Endothelial cell (in vitro differentiated cells): ENCODE measurements at regions not wholly inside any gene's neighbourhood (a gene's known extent, or its start where the extent isn't known, plus 50 kb on each side); places are given as distances from the start of the nearest gene placed in this dataset.

Experiments
- DNase-seq: peaks from one replicate; pipeline ENCODE4 v3.0.0; 2021; ENCODE audit warnings: low spot score
- H3K27ac Mint-ChIP-seq: one replicate; pipeline ENCODE4 v1.8.0; 2021; ENCODE audit warnings: mixed read lengths, inconsistent platforms; ENCODE audit not compliant: unreplicated experiment
- H3K27me3 Mint-ChIP-seq: one replicate; pipeline ENCODE4 v1.8.0; 2021; ENCODE audit warnings: mild to moderate bottlenecking, moderate library complexity, mixed read lengths, inconsistent platforms; ENCODE audit not compliant: unreplicated experiment
- H3K36me3 Mint-ChIP-seq: one replicate; pipeline ENCODE4 v1.8.0; 2021; ENCODE audit warnings: mild to moderate bottlenecking, low read depth, mixed read lengths, inconsistent platforms; ENCODE audit not compliant: unreplicated experiment
- H3K4me1 Mint-ChIP-seq: one replicate; pipeline ENCODE4 v1.8.0; 2021; ENCODE audit warnings: mild to moderate bottlenecking, mixed read lengths, inconsistent platforms; ENCODE audit not compliant: unreplicated experiment
- H3K4me3 Mint-ChIP-seq: one replicate; pipeline ENCODE4 v1.8.0; 2021; ENCODE audit warnings: mild to moderate bottlenecking, mixed read lengths, inconsistent platforms; ENCODE audit not compliant: unreplicated experiment
- H3K9me3 Mint-ChIP-seq: one replicate; pipeline ENCODE4 v1.8.0; 2021; ENCODE audit warnings: mixed read lengths, inconsistent platforms; ENCODE audit not compliant: unreplicated experiment
- CTCF ChIP-seq: fragments of 200-600 bp; sonication (generic); IDR thresholded peaks from one replicate; pipeline ENCODE4 v1.5.0; 2021; ENCODE audit warnings: antibody characterized with exemption; ENCODE audit not compliant: unreplicated experiment

DNA sequence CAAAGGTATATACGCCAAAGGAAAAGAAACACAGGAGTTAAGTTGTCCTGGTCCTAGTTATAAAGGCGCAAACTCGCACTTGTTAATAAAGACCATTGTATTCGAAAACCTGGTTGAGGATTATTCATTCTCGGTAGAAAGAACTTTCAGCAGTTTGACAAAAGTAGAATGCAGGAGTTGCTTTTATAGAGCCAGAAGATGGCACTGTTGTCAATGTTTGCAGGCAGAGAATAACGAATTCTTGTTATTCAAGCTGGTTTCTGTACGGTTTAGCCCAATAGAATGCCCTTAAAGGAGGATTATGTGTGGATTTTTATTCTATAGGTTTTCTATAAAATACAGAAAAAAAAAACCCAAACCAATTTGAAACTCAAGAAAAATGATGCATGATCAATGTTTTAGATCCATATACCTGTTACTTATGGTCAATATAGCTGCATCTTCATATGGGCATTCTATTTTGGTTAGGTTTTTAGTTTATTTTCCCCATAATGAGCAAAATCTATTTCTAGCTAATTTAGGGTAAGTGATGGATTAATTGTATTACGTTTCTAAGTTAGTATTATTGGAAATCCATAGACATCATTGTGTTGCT, 510.3 kb downstream of the PLCL1 start:
- H3K9me3 Mint-ChIP-seq, result no peaks in the 10 kb centered on the region
- DNase-seq, result no peak
- H3K27me3 Mint-ChIP-seq, result peaks cover 3% of the 10 kb centered on the region
- H3K4me1 Mint-ChIP-seq, result peaks cover 6% of the 10 kb centered on the region
- no peaks in the 10 kb centered on the region for H3K36me3 Mint-ChIP-seq
- H3K4me3 Mint-ChIP-seq, result no peak overlapping the region
- H3K27ac Mint-ChIP-seq, result no peak overlapping the region
- TF ChIP-seq CTCF, result no peak

GRCh38 chr2:198312596-198313483, 508.4 kb downstream of the PLCL1 start:
- DNase-seq, result no peak

GRCh38 chr2:198311020-198311419, 506.6 kb downstream of the PLCL1 start:
- peaks cover 20% of the 10 kb centered on the region for H3K4me1 Mint-ChIP-seq
- no peaks in the 10 kb centered on the region for H3K9me3 Mint-ChIP-seq

More at GRCh38 chr2:198312596-198313483, 508.4 kb downstream of the PLCL1 start:
- H3K4me3 Mint-ChIP-seq, result no peak overlapping the region
- no peaks in the 10 kb centered on the region for H3K9me3 Mint-ChIP-seq
- no peaks in the 10 kb centered on the region for H3K36me3 Mint-ChIP-seq
- TF ChIP-seq CTCF, result no peak
- no peak overlapping the region for H3K27ac Mint-ChIP-seq
- peaks cover 6% of the 10 kb centered on the region for H3K4me1 Mint-ChIP-seq
- peaks cover 3% of the 10 kb centered on the region for H3K27me3 Mint-ChIP-seq

GRCh38 chr2:198309673-198310280, 505.4 kb downstream of the PLCL1 start:
- TF ChIP-seq CTCF, result peak; percentile 91
- H3K27me3 Mint-ChIP-seq, result peaks cover 1% of the 10 kb centered on the region

More at GRCh38 chr2:198311020-198311419, 506.6 kb downstream of the PLCL1 start:
- no peak for DNase-seq
- no peaks in the 10 kb centered on the region for H3K36me3 Mint-ChIP-seq
- no peak overlapping the region for H3K4me3 Mint-ChIP-seq
- H3K27me3 Mint-ChIP-seq, result peaks cover 1% of the 10 kb centered on the region
- TF ChIP-seq CTCF, result no peak
- H3K27ac Mint-ChIP-seq, result no peak overlapping the region

More at GRCh38 chr2:198309673-198310280, 505.4 kb downstream of the PLCL1 start:
- H3K4me1 Mint-ChIP-seq, result peaks cover 22% of the 10 kb centered on the region
- H3K36me3 Mint-ChIP-seq, result no peaks in the 10 kb centered on the region
- H3K9me3 Mint-ChIP-seq, result no peaks in the 10 kb centered on the region
- no peak overlapping the region for H3K27ac Mint-ChIP-seq
- H3K4me3 Mint-ChIP-seq, result no peak overlapping the region
- peak; percentile 72 for DNase-seq
